ENCODE measurements at regions not wholly inside any gene's neighbourhood (a gene's known extent, or its start where the extent isn't known, plus 50 kb on each side); places are given as distances from the start of the nearest gene placed in this dataset.
"Not testable (repeated sequence)": the region's sequence is repeated elsewhere in the genome, so short reads cannot be mapped to it uniquely, and the experiment has no call there.

DNA sequence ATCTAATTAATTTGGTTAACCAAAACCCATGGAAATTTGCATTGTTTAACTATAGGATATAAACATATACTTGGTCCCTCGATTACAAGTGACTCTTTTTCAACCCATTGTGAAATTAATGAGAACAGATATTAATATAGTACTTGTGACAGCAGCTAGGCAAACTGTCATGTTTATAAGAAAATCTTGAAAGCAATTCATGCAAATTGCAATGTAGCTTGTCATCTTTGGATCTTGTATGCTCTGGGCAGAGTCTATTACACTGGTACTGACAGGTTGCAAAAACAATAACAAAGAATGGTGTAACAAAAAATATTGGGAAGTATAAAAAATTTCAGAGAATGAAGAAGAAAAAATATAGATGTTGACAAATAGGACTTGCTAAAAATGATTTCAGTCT, 941.0 kb downstream of the DNAH5 start:
- DNase-seq: no peak

- DNase-seq: no peak
Measured at GRCh38 chr5:12999667-13000066, 944.8 kb downstream of the DNAH5 start.

DNA sequence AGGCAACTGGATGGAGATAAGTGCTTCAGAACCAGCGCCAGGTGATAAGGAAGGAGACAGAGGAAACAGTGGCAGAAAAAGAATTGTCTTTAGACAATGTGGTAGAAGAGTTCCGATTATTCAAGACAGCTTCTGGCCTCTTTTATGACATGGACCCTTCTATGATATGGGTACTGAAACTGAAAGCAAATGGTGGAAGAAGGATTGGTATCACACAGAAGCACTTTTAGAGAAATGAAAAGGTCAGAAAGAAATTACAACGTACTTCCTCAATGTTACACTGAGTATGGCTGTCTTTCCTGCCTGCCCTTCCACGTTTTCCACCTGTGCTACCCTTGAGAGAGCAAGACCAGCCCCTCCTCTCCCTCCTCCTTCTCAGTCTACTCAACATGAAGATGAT, 959.3 kb downstream of the DNAH5 start:
- DNase-seq: no peak

GRCh38 chr5:12974856-12975255, 969.6 kb downstream of the DNAH5 start:
- no peak for DNase-seq

GRCh38 chr5:12965804-12966203, 978.7 kb downstream of the DNAH5 start:
- DNase-seq: no peak

GRCh38 chr5:12959713-12960112, 984.8 kb downstream of the DNAH5 start:
- no peak for DNase-seq

DNA sequence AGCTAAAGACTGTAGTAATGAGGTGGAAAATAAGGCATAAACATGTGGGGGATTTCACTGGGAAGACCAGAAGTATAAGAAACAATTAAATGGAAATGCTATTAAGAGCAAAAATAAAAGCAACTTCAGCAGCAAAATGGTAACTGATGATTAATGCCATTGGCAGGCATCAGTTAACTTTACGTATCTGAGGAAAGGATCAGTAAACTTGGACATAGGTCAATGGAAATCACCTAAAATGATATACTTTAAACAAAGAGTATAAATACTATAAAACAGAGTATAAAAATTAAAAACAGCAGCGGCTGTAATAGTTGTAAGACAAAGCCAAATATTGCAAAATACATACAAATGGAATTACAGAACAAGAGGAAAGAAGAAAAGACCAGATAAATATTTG, 992.1 kb downstream of the DNAH5 start:
- DNase-seq: no peak

DNA sequence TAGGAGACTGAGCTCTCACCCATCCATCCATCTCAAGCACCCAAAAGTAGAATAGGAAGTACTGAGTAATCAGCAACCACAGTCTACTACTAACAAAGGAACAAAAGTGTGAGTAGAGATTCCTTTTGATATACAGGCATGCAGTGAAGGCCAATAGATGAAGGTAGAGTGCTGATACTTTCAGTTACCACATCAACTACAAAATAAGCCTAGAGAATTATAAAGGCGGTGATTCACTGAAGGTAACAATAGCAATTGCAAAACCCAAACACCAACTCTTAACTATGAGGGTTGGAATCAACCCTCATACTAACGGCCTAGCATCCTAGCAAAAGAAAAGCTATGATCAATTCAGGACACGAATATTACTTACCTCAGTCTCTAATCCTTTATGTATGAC, 992.6 kb downstream of the DNAH5 start:
- DNase-seq: no peak

- no peak for DNase-seq
Measured at GRCh38 chr5:12947379-12947778, 997.1 kb downstream of the DNAH5 start.

DNA sequence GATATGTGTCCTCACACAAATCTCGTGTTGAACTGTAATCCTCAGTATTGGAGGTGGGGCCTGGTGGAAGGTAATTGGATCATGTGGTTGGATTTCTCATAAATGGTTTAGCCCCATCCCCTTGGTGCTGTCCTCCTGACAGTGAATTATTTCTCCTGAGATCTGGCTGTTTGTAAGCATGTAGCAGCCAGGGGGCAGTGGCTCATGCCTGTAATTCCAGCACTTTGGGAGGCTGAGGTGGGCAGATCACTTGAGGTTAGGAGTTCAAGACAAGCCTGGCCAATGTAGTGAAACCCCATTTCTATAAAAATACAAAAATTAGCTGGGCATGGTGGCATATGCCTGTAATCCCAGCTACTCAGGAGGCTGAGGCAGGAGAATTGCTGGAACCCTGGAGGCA, 999.0 kb downstream of the DNAH5 start:
- not testable (repeated sequence) for DNase-seq

- no peak for DNase-seq
Measured at GRCh38 chr5:12936221-12936620, 1008.3 kb downstream of the DNAH5 start.

GRCh38 chr5:12934722-12935121, 1009.8 kb downstream of the DNAH5 start:
- DNase-seq: no peak

DNA sequence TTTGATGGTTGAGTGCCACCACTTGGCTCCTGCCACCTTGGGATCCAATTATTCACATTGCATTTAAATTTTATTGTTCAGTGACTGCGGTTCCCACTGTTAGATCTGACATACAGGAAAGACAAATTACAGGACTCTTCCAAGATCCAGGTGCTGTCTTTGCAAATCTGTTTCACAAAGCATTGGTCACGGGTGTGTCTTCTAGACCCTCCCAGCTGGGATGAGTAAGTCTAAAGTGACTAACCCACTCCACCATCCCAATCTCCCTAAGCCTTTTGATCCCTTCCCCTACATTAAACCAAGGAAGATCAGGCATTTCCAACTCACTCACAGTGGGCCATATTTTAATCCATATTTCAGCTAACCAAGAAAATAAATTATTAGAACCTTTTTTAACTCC, 1016.3 kb upstream of the CTNND2 start:
- DNase-seq: no peak

GRCh38 chr5:12911156-12911555, 1006.9 kb upstream of the CTNND2 start:
- no peak for DNase-seq

DNA sequence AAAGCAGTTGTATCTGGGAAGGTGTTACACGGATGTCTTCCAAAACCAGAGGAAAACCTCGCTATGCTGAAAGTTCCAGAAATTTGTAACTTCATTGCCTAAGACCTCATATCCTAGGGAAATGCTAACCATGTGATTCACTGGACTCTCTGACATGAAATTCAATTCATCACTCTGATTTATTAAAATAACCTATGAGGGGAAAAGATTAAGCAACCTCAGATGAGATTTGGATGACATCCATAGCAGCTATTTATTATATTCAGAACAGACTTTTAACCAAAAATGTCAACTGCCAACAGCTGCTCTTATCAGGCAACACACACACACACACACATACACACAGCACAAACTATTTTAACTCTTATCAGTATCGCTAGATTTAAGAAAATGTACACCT, 1006.4 kb upstream of the CTNND2 start:
- DNase-seq: no peak

GRCh38 chr5:12902611-12903010, 998.4 kb upstream of the CTNND2 start:
- DNase-seq: no peak

- no peak for DNase-seq
Measured at GRCh38 chr5:12901696-12902095, 997.5 kb upstream of the CTNND2 start.

DNA sequence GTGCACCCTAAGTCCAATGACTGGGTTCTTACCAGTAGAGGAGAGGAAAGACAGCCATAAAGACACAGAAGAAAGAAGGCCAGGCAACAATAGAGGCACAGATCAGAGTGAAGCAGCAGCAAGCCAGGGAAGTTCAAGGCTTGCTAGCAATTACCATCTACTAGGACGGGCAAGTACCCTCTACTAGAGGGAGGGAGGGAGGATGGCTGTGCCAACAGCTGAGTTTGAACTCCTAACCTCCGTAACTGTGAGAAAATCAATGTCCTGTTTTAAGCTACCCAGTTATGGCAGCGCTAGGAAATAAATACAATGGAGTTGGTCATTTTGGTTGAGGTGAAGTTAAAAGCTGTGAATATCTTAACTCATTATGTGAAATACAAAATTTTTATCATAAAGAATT, 991.8 kb upstream of the CTNND2 start:
- no peak for DNase-seq

DNA sequence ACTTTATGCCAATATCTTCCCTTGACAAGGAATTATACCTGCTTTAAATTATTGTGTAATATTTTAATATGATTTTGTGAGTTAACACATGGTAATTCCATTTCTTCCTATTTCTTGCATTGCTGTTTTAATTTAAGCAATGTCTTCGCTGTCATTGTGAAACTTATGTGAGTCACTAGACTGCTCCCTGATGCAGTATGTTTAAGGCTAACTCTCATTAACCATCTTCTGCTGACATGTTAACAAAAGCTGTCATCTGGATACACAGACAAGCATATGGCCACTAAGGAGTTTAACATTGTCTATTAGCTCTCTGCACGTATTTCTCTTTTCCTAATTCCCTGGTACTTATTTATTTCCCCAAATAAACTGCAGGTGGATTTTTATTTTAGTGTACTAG, 980.8 kb upstream of the CTNND2 start:
- no peak for DNase-seq

DNA sequence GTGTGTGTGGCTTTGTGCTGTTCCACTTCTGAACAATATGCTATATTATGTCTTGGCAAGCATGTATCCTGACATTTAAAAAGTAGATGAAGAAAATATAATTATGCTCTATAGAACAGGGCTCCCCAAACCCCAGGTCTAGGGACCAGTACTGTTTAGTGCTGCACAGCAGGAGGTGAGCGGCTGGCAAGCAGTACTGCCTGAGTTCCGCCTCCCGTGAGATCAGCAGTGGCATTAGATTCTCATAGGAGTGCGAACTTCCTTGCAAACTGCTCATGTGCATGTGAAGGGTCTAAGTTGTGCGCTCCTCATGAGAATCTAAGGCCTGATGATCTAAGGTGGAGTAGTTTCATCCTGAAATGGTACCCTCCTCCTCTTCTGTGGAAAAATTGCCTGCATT, 979.1 kb upstream of the CTNND2 start:
- no peak for DNase-seq

DNA sequence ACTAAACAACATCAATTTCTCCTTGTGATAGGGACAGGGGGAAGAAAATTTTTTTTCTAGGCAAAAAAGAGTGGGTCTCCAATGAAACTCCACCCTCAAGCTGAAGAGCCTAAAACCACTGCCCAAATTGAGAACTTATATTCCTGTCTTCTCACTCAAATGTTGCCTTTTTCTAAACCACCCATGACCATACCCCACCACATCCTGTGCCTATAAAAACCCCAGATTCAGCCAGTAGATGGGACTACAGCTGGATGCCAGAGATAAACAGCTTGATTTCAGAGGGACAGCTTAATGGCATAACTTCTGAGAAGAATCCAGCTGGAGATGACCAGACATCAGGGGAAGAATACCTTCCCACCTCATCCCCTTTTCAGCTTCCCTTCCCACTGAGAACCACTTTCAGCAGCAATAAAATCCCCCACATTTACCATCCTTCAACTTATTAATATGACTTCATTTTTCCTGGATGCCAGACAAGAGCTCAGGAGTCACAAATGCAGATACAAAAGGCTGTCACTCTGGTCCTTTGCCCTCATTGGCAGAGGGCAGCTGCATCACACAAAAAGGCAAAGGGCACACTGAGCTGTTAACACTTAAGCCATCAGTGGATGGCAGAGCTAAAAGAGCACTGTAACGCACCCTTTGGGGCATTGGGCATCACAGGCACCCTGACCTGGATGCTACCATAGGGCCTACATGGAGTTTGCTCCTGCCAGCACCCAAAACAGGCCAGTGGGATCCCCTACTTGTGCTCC, 972.5 kb upstream of the CTNND2 start:
- no peak for DNase-seq

DNA sequence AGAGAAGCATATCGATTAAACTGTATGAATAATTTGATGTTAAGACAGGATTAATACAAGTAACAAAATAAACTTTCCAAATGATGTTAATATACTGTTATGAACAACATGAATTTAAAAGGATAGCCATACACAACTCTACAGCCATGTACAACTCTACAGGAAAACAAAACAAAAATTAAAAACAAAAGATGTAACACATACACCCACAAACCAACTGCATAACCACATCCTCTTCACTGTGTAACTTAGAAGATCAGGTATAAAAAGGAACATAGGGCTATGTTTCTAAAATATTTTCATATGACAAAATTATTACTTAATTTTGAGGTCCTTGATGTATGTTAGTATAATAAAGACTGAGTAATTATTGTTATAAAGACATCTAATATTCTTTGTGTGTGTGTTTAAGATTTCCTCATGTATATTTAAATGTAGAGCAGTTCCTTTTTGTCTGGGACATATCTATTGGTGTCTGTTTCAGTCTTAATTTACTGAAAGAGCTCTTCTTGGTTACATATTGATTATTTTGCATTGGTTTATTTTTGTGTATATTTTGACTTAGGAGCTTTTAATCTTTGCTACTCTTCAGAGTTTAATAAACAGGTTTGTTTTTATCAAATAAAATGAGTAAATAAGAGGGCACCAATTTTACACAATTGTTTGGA, 966.8 kb upstream of the CTNND2 start:
- DNase-seq: no peak

- DNase-seq: no peak
Measured at GRCh38 chr5:12865529-12865928, 961.3 kb upstream of the CTNND2 start.

DNA sequence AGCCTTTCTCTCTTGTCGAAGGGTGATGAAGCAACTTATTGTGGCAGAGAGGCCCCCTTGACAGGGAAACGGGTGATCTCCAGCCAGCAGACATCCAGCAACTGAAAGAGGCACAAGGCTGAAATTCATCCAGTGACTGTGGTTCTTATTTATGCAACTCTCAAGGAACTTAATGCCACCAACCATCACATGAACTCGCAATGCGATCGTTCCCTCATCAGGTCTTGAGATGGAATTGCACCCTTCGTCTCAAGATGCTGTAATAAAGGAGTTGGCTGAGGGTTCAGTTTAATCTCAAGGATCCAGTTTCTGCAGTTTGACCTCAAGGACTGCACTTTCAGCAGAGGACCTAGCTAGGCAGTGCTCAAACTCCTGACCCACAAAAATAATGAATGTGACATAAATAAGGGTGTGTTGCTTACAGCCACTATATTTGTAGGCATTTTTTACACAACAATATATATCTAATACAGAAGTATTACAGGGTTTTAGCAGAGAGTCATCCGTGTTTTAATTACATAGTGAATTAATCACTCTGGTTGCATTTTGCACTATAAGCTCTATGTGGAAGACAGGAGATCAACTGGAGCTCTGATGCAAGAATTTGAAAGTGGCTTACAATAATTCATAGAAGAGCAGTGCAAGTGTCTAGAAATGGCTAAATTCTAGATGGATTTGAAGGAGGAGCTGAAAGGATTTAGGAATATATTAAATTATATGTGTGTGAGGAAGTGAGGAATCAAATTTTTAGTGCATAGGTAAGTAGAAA, 957.8 kb upstream of the CTNND2 start:
- no peak for DNase-seq

Data from KG1 (cell line).